Neural progenitor cell (in vitro differentiated cells): ENCODE measurements at regions not wholly inside any gene's neighbourhood (a gene's known extent, or its start where the extent isn't known, plus 50 kb on each side); places are given as distances from the start of the nearest gene placed in this dataset.

Experiments
- CTCF ChIP-seq: fragments of 200-600 bp; sonication (generic); IDR thresholded peaks from 2 replicates; pipeline ENCODE4 v1.5.1; 2017; ENCODE audit warnings: antibody characterized with exemption, mild to moderate bottlenecking
- EZH2 ChIP-seq: fragments of 200-600 bp; sonication (generic); IDR thresholded peaks from 2 replicates; pipeline ENCODE4 v1.6.1; 2017; ENCODE audit warnings: antibody characterized with exemption, mild to moderate bottlenecking, moderate library complexity

- TF ChIP-seq CTCF (no peak), EZH2 (no peak)
Observed at GRCh38 chr5:107241841-107242240, 428.9 kb downstream of the EFNA5 start.
